ENCODE measurements at regions not wholly inside any gene's neighbourhood (a gene's known extent, or its start where the extent isn't known, plus 50 kb on each side); places are given as distances from the start of the nearest gene placed in this dataset.

DNA sequence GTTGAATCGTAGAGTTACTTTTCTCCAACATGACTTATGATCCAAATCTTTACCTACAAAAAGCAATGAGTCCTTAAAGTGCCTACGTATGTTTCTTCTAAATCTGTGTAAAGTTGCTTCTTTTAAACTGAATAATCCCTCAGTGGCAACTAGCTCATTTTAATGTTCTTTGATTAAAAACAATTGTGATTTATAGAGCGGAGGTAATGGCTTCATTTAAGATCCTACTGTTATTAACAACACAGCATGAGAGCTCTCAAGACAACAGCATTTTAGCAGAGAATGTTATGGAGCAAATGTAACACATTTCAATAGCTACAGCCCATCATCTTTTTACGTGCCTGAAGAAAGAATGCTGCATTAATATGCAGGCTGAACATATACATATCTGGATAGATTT, 55.3 kb upstream of the VGLL3 start:
- TF ChIP-seq EZH2 (IDR thresholded peaks at IDR 0.05; ENCODE audit: low read length): no peak
- TF ChIP-seq, protein P1, sequence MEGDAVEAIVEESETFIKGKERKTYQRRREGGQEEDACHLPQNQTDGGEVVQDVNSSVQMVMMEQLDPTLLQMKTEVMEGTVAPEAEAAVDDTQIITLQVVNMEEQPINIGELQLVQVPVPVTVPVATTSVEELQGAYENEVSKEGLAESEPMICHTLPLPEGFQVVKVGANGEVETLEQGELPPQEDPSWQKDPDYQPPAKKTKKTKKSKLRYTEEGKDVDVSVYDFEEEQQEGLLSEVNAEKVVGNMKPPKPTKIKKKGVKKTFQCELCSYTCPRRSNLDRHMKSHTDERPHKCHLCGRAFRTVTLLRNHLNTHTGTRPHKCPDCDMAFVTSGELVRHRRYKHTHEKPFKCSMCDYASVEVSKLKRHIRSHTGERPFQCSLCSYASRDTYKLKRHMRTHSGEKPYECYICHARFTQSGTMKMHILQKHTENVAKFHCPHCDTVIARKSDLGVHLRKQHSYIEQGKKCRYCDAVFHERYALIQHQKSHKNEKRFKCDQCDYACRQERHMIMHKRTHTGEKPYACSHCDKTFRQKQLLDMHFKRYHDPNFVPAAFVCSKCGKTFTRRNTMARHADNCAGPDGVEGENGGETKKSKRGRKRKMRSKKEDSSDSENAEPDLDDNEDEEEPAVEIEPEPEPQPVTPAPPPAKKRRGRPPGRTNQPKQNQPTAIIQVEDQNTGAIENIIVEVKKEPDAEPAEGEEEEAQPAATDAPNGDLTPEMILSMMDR (optimal IDR thresholded peaks at IDR 0.05 in 1 of 3, IDR thresholded peaks at IDR 0.05 in 1 of 3, conservative IDR thresholded peaks at IDR 0.05 in 1 of 3; ENCODE audit: extremely low read depth in 1 of 3, insufficient read depth in 2 of 3, low read length in 3 of 3): no peak
